HG02973 (cell line): ENCODE measurements at regions not wholly inside any gene's neighbourhood (a gene's known extent, or its start where the extent isn't known, plus 50 kb on each side); places are given as distances from the start of the nearest gene placed in this dataset.

Experiments used
- ATAC-seq: cut with Tn5 transposase; IDR thresholded peaks from one replicate; pipeline ENCODE4 v1.9.1; 2021; ENCODE audit warnings: moderate library complexity; ENCODE audit not compliant: unreplicated experiment

DNA sequence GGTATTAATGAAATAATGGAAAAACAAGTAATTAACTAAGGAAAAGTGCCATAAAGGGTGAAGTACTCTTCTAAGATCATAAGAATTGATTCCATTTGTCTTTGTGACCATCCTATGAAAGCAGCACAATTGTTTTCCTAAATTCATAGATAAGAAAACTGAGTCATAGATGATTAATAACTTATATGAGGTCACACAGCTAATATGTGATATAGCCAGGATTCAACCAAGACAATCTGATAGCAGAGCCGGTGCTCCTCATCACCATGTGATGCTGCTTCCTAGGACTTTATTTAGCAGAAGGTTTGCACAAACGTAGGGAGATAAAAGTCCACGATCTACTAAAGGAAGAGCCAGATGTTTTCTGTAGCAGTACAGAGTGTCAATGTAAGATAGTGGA is 181.5 kb upstream of the SYT1 start:
- ATAC-seq: no peak

DNA sequence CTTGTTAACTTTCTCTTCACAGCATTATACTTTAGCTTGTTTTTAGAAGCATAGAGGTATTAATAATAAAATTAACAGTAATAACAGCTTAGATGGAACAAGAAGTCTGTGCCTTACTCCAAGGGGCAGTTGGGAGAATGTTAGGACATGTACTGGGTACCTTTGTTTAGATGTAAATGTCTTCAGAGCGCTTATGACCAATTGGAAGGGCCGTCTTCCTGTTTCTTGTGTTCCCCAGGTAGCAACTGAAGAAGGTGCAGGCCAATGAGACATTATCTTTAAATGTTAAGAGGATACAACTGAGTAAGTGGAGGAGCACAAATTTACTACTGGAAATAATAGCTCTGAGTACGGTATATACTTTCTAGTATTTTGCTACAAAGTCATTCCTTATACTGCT is 180.9 kb upstream of the SYT1 start:
- no peak for ATAC-seq

DNA sequence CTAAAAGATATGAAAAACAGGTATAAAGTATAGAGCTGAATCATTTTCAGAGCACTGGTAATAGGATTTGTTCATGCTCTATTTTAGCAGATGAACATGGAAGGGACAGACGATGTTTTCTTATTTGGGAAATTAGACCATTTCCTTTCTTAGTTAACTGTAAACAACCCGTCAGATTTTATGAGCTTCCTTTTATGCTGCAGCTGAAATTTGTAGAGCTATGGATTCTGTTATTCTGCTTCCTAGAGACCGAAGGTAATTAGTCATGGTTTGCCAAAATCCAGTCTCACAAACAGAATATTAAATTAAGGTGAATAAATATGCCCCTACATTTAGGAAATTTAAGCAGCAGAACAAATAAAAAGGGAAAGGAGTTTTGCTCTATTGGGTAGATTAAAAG is 180.2 kb upstream of the SYT1 start:
- no peak for ATAC-seq

DNA sequence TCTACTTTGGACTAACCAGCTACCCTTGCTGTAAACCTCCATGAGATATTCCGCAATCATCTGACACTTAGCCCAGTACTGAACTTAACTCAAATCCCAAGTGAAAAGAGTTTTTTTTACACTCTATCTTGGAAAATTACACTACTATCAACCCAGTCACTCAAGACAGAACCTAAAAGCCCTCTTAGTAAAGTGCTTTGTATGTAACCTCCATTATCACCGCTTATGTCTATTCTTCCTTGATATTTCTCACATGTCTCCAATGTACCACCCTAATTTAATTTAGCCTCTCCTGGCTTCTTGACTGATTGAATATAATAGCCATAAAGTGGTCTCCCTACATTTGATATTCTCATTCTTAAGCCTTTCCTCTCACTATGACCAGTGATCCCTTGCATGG is 168.8 kb upstream of the SYT1 start:
- ATAC-seq: no peak

DNA sequence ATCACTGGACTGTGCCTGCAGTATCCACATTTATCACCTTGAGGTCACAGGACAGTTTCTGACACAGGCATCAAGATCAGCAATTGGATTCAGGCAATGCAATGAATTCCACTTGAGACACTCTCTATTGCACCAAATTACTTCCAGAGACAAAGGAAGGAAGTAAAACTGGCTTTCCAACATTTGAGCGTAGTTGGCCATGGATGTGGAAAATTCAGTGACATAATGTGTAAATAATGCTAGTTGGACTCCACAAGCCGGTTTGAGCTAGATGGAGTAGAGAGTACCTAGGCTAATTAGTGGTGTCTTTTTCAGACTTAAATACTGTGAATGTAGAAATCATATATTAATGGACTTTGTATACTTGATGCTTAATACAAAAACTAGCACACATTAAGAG is 168.3 kb upstream of the SYT1 start:
- ATAC-seq: no peak

DNA sequence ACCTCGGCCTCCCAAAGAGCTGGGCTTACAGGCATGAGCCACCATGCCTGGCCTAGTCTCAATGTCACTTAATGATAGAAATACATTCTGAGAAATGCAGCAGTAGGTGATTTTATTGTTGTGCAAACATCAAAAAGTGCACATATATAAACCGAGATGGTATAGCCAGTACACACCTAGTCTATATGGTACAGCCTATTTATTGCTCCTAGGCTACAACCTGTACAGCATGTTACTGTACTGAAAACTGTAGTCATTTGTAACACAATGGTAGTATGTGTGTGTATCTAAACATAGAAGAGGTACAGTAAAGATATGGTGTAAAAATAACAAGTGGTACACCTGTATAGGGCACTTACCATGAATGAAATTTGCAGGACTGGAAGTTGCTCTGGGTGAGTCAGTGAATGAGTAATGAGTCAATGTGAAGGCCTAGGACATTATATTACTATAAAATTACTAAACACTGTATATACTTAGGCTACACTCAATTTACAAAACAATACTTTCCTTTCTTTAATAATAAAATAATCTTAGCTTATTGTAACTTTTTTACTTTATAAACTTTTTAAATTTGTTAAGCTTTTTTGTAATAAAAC is 166.7 kb upstream of the SYT1 start:
- no peak for ATAC-seq

DNA sequence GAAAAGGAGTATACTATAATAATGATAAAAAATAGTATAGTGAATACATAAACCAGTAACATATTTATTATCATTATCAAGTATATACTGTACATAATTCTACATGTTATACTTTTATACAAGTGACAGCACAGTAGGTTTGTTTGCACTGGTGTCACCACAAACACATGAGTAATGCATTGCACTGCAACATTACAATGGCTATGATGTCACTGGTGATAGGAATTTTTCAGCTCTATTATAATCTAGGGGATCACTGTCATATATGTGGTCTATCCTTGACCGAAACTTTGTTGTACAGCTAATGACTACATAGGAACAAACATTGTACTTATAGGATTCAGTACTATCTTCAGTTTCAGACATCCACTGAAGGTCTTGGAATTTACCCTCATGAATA is 165.8 kb upstream of the SYT1 start:
- no peak for ATAC-seq

GRCh38 chr12:78700565-78700964 is 164.0 kb upstream of the SYT1 start:
- no peak for ATAC-seq

DNA sequence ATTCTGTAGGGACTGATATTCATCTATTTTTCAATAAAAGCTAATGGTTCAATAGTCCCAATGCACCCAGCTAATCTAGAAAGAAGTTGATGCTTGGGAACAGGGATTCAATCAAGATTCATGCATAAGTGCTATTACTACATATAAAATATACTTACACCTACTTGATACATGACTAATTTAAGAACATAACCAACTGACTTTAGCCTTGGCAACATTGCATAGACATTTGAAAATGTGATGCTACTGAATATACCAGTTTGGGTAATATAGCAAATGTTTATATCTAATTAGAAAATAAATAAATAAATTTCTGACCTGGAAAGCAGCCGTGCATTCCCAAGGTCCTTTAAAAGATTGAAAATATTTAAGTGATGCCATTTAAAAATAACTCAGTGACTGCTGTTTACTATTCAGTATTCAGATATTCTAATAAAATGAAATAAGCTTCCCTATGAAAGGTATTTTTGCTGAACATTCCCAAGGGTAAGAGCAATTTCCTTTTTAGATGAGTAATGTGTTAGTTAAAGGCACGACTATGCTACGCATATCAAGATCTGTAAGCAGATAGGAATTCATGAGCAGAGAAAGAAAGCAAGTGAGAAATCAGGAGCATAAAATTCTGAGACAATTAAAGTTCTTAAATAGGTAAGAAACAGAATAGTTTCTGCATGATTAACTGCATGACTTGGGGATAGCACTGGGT is 160.6 kb upstream of the SYT1 start:
- no peak for ATAC-seq

DNA sequence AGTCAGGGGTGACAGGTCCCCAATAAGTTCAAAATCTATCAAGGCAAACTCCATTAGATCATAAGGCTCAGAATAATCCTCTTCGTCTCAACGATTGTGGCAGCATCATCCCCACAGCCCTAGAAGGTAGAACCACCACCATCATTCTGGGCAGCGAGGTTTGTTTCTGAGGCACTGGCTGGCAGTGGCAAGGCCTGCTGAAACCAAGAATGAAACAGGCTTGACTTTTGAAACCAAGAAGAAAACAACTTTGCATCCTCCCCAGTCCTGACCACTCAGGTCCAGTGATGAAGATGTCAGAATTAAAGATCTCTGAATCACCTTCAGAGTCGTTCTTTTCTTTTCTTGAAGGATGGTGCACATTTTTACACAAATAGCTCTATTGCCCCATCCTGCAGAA is 152.6 kb upstream of the SYT1 start:
- ATAC-seq: no peak

GRCh38 chr12:78712834-78713481 is 151.6 kb upstream of the SYT1 start:
- ATAC-seq: no peak

- ATAC-seq: no peak
These were observed 144.9 kb upstream of the SYT1 start for GRCh38 chr12:78719721-78720120.

DNA sequence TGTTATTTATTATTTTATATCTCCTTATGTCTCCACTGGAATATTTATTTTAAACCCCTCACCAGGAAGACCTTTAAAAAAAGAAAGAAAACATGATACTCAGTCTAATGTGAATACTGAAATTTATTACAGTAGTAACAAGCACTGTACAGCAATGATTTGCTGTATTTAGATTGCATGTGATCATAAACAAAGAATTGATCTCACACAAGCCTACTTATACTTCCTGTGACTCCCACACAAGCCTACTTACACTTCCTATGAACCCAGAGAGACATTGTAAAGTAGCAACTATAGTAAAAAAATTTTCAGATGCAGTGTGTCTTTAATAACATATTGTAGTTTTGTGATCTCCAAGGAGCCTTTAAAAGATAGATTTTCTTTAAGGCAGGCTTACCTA is 142.7 kb upstream of the SYT1 start:
- no peak for ATAC-seq

DNA sequence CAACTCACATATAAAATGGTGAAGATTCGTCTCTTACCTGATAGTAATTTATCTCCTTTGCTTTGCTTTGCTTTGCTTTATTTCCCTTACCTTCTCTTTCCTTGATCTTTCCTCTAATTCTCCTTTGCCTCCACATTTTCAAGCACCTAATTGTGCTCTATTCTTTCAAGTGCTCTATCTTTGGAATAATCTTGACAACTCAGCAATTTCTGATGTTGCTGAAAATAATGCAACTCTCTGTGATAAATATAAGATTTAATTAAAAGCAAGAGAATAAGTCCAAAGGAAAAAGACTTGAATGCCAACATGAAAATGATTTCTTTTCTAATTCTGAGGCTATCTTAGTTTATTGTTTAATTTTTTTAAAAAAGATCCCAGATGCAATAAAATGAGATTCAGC is 139.5 kb upstream of the SYT1 start:
- ATAC-seq: no peak

DNA sequence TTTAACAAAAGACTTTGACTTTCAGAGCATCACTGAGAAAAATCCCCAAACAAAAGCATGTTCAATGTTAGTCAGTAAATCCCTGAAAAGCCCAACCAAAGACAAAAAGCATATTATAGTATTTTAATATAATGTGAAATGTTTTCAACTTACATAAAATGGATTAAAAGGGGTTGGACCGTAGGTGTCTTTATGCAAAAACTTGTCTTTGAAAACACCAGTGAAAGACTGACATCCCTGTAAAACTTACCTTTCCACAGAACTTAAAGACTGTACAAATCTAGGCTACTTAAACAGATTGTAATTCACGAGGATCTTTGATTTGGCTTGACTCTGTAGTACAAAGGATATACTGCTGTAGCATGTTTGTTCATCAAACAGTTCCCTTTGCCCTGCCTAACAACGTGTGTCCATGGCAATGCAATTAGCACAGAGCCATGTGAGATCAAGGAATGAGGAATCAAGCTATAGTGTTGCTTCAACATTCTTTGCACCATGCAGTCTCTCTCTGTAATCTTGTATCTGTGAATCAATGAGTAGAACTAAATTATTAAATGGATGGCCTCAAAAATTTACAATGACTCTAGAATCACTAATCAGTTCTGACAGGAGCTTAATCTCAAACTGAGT is 138.5 kb upstream of the SYT1 start:
- no peak for ATAC-seq

DNA sequence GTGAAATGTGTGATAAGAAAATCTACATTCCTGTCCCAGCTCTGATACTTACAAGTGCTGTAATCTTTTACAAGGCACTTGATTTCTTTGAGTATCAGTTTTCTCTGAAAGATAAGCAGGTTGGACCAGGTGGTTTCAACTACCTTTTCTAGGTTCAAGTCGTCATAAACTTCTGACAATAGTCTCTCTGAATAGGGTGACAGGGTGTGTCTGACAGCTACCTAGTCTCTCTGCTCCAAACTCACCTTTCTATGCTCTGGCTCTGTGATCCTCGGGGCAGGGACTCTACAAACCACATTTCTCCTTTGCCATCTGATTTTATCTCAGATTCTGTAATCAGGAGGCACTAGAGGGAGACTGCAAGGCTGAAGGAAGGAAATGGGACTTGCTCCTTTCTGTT is 137.7 kb upstream of the SYT1 start:
- no peak for ATAC-seq

- no peak for ATAC-seq
These were observed 132.1 kb upstream of the SYT1 start for GRCh38 chr12:78732481-78732880.

DNA sequence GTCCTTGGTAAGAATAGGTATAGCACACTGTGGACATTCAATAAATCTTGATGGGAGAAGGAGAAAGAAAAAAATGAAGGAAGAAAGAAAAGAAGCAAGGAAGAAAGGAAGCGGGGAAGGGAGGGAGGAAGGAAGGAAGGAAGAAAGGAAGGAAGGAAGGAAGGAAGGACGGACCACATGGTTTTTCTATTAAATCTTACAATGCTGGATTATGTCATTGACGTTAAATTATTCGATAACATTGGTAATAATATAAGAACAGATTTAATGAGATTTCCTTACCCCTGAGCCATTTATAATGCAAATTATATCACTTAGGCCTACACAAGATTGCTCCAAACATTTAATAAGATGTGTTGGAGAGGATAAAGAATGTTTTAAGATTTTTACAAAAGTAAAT is 124.9 kb upstream of the SYT1 start:
- no peak for ATAC-seq

- no peak for ATAC-seq
These were observed 118.6 kb upstream of the SYT1 start for GRCh38 chr12:78746001-78746400.

DNA sequence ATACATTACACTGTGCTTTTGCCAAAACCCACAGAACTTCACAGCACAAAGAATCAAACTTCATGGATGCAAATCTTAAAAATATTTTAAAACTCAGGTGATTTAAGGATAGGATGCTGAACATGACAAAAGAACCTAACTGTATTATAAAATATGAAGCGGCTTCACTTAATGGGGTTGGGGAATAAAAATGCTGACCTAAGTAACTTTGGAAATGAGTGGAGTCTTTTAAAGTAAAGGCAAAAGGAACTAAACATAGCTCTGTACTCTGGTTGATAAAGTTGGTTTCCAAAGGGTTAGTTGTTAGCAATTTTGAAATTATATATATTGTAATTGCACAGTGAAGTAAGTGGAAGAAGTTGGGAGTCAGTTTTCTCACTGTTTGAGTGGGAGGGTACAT is 111.5 kb upstream of the SYT1 start:
- no peak for ATAC-seq

DNA sequence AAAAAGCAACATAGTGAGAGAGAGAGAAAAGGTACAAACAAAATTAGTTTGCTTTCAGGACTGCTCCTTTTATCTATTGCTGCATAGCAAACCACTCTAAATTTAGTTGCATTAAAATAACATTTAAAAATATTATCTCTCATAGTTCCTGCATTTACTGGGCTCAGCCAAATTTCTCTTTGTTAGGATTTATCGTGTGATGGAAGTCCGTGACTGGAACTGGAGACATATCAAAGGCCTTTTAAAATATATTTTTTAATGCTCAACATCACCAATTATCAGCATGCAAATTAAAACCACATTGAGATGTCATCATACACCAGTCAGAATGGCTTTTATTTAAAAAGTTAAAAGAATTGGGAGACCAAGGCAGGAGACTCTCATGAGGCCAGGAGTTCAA is 107.6 kb upstream of the SYT1 start:
- ATAC-seq: no peak

DNA sequence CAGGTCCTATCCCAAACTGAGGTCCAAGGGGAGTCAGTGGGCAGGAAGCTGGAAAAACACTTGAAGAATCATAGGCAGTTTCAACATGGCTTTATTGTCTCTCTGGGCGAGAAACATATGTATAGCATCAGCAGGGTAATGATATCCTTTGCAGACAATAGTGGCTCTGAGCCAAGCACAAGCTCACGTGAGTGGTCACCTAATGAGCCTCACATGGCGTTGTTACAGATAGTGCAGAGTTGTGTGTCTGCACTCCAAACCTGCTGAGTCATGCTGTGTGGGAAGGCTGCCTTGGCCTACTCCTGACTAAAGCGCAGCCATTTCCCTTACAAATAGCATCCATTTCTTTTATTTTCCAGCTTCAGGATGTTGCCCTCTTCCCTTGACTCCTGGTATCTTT is 105.2 kb upstream of the SYT1 start:
- no peak for ATAC-seq
